Smooth muscle cell (in vitro differentiated cells): ENCODE measurements at regions not wholly inside any gene's neighbourhood (a gene's known extent, or its start where the extent isn't known, plus 50 kb on each side); places are given as distances from the start of the nearest gene placed in this dataset.

Experiments used
- DNase-seq: peaks from one replicate; lab custom pipeline; 2025; ENCODE audit not compliant: unreplicated experiment; lab: John Stamatoyannopoulos, UW
- H2AFZ ChIP-seq: fragments of 200-600 bp; sonication (generic); 2 replicates; pipeline ENCODE4 v1.6.0; 2016; ENCODE audit warnings: antibody characterized with exemption, low read depth, mild to moderate bottlenecking
- H3F3A ChIP-seq: fragments of 200-600 bp; sonication (generic); 2 replicates; pipeline ENCODE4 v1.6.0; 2017; ENCODE audit warnings: antibody characterized with exemption, low read depth
- H3K27ac ChIP-seq: fragments of 200-600 bp; sonication (generic); 2 replicates; pipeline ENCODE4 v1.5.1; 2016; ENCODE audit warnings: low read depth, mild to moderate bottlenecking
- H3K27me3 ChIP-seq: fragments of 200-600 bp; sonication (generic); 2 replicates; pipeline ENCODE4 v1.6.1; 2016; ENCODE audit warnings: low read depth, mild to moderate bottlenecking
- H3K36me3 ChIP-seq: fragments of 200-600 bp; sonication (generic); 2 replicates; pipeline ENCODE4 v1.5.1; 2016; ENCODE audit warnings: low read depth
- H3K4me1 ChIP-seq: fragments of 200-600 bp; sonication (generic); 2 replicates; pipeline ENCODE4 v1.5.1; 2016; ENCODE audit warnings: low read depth
- H3K4me2 ChIP-seq: fragments of 200-600 bp; sonication (generic); 2 replicates; pipeline ENCODE4 v1.6.0; 2016; ENCODE audit warnings: mild to moderate bottlenecking
- H3K4me3 ChIP-seq: fragments of 200-600 bp; sonication (generic); 2 replicates; pipeline ENCODE4 v1.5.1; 2016; ENCODE audit warnings: mild to moderate bottlenecking
- H3K79me2 ChIP-seq: fragments of 200-600 bp; sonication (generic); 2 replicates; pipeline ENCODE4 v1.6.0; 2016; ENCODE audit warnings: low read depth, mild to moderate bottlenecking
- H3K9ac ChIP-seq: fragments of 200-600 bp; sonication (generic); 2 replicates; pipeline ENCODE4 v1.6.0; 2016; ENCODE audit warnings: low read depth
- H3K9me3 ChIP-seq: fragments of 200-600 bp; sonication (generic); replicated peaks from 2 replicates; pipeline ENCODE4 v1.5.1; 2016; ENCODE audit warnings: low read depth
- H4K20me1 ChIP-seq: fragments of 200-600 bp; sonication (generic); 2 replicates; pipeline ENCODE4 v1.6.0; 2016; ENCODE audit warnings: low read depth
- WGBS: methylation state at CpG from one replicate; pipeline ENCODE4 v1.1.7; 2016; ENCODE audit warnings: low lambda C conversion rate; 5-methylcytosine and 5-hydroxymethylcytosine counted together
- TF ChIP-seq, protein P1 (sequence below): fragments of 200-600 bp; sonication (generic); IDR thresholded peaks from 2 replicates; pipeline ENCODE4 v1.5.1; 2017; ENCODE audit warnings: borderline replicate concordance, mild to moderate bottlenecking, antibody characterized with exemption; ENCODE audit not compliant: insufficient read depth, poor library complexity, severe bottlenecking

DNA sequence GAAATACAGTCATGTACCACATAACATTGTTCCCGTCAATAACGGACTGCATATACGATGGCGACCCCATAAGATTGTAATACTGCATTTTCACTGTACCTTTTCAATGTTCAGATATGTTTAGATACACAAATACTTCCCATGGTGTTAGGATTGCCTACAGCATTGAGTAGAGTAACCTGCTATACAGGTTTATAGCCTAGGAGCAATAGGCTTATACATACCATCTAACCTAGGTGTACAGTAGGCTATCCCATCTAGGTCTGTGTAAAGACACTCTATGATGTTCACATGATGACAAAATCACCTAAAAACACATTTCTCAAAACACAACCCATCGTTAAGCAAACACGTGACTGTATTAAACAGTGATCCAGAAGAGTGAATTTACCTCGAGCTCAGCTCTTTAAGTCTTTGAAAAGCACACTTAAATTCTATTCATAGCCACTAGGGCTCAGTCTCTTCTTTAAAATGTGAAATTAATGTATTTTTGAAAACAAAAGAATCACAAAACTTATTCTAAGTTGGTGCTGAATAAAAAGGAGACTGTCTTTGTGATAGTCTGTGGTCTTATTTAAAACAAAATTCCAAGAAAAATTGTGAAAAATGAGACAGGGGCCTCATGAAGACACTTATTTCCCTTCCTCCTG is 239.1 kb upstream of the ARID2 start:
- no peaks in the 10 kb centered on the region for H3K4me1 ChIP-seq
- H3K27ac ChIP-seq: no peak overlapping the region
- no peak overlapping the region for H3K9ac ChIP-seq
- no peaks in the 10 kb centered on the region for H3K27me3 ChIP-seq
- H3K4me2 ChIP-seq: no peak overlapping the region
- DNase-seq: no peak
- WGBS: 94% methylated on average over 7 of the region's 7 CpGs
- H3K4me3 ChIP-seq: no peak overlapping the region
- no peaks in the 10 kb centered on the region for H3K79me2 ChIP-seq
- no peaks in the 10 kb centered on the region for H3F3A ChIP-seq
- no peak overlapping the region for H2AFZ ChIP-seq
- H3K9me3 ChIP-seq: no peaks in the 10 kb centered on the region
- TF ChIP-seq, protein P1, sequence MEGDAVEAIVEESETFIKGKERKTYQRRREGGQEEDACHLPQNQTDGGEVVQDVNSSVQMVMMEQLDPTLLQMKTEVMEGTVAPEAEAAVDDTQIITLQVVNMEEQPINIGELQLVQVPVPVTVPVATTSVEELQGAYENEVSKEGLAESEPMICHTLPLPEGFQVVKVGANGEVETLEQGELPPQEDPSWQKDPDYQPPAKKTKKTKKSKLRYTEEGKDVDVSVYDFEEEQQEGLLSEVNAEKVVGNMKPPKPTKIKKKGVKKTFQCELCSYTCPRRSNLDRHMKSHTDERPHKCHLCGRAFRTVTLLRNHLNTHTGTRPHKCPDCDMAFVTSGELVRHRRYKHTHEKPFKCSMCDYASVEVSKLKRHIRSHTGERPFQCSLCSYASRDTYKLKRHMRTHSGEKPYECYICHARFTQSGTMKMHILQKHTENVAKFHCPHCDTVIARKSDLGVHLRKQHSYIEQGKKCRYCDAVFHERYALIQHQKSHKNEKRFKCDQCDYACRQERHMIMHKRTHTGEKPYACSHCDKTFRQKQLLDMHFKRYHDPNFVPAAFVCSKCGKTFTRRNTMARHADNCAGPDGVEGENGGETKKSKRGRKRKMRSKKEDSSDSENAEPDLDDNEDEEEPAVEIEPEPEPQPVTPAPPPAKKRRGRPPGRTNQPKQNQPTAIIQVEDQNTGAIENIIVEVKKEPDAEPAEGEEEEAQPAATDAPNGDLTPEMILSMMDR: no peak
- no peaks in the 10 kb centered on the region for H3K36me3 ChIP-seq
- H4K20me1 ChIP-seq: no peaks in the 10 kb centered on the region

DNA sequence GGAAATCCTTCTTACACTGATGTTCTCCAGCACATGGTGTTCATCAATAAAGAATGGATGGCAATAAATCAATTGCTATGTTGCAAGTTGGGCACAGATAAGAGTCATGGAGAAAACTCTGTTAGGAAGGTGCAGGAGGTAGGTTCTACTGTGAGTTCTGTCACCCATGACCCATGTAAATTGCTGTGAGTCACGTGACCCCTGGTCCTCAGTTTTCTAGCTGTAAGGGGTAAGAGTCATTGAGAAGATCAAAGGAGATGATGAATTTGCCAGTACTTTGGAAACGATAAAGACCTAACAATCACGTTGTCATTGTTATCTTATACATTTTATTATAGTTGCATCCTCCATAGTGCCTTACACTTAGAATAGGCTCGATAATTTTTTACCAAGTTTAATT is 235.2 kb upstream of the ARID2 start:
- Histone ChIP-seq H3K27me3 (no peaks in the 10 kb centered on the region), H3K36me3 (no peaks in the 10 kb centered on the region), H3K79me2 (no peaks in the 10 kb centered on the region), H3K27ac (no peak overlapping the region), H3F3A (no peaks in the 10 kb centered on the region), H4K20me1 (no peaks in the 10 kb centered on the region), H3K4me3 (no peak overlapping the region), H2AFZ (no peak overlapping the region), H3K4me1 (no peaks in the 10 kb centered on the region), H3K9ac (no peak overlapping the region), H3K4me2 (no peak overlapping the region), H3K9me3 (no peaks in the 10 kb centered on the region)
- DNase-seq: no peak
- 89% methylated on average over 4 of the region's 4 CpGs for WGBS
- TF ChIP-seq, protein P1: no peak

DNA sequence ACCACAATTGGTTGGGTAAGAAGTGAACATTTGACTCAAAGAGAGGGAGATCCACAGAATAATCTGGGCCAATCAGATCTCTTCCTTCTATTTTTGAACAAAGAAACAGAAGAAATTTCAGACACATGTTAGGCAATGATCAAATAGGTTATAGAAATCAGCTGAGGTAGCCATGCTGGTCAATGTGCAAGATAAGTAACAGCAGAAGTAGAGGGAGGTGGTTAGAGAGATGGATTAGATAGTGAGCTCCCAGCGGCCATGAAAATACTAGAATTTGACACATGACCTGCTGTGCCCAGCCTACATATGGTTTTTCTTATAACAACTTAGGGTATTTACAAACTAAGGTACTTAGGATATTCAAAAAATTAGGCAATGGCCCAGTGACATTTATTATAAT is 230.9 kb upstream of the ARID2 start:
- Histone ChIP-seq H4K20me1 (no peaks in the 10 kb centered on the region), H3F3A (no peaks in the 10 kb centered on the region)

More for the DNA sequence above, 230.9 kb upstream of the ARID2 start:
- Histone ChIP-seq H3K36me3 (no peaks in the 10 kb centered on the region), H3K4me3 (no peak overlapping the region), H3K9ac (no peak overlapping the region), H3K4me1 (no peaks in the 10 kb centered on the region), H2AFZ (no peak overlapping the region), H3K27me3 (no peaks in the 10 kb centered on the region), H3K27ac (no peak overlapping the region), H3K4me2 (no peak overlapping the region), H3K9me3 (no peaks in the 10 kb centered on the region), H3K79me2 (no peaks in the 10 kb centered on the region)
- WGBS: 100% methylated on average over 1 of the region's 1 CpG
- DNase-seq: no peak
- TF ChIP-seq, protein P1: no peak
